Colonic mucosa (tissue), 4 donors: ENCODE measurements at regions not wholly inside any gene's neighbourhood (a gene's known extent, or its start where the extent isn't known, plus 50 kb on each side); places are given as distances from the start of the nearest gene placed in this dataset.

ENCODE experiments used
- DNase-seq: peaks from one replicate; pipeline ENCODE4 v3.0.0-alpha.2; 2020
- H3K27ac ChIP-seq: fragments of 200-600 bp; one replicate; pipeline ENCODE4 v1.8.0; 2021
- H3K27me3 ChIP-seq: fragments of 200-600 bp; one replicate; pipeline ENCODE4 v1.8.0; 2021
- H3K36me3 ChIP-seq: fragments of 200-600 bp; one replicate; pipeline ENCODE4 v1.8.0; 2021
- H3K4me1 ChIP-seq: fragments of 200-600 bp; one replicate; pipeline ENCODE4 v1.8.0; 2021; ENCODE audit warnings: mild to moderate bottlenecking
- H3K4me3 ChIP-seq: fragments of 200-600 bp; one replicate; pipeline ENCODE4 v1.8.0; 2021
- H3K9ac ChIP-seq, 2 donors: one replicate each; pipeline ENCODE4 v1.7.0; 2013; ENCODE audit warnings: control low read depth in 2 of 2, low read depth in 2 of 2, low read length in 2 of 2
- H3K9me3 ChIP-seq: fragments of 200-600 bp; one replicate; pipeline ENCODE4 v1.8.0; 2021
- CTCF ChIP-seq: fragments of 200-600 bp; IDR thresholded peaks from one replicate; pipeline ENCODE4 v1.8.0; 2022; ENCODE audit warnings: antibody characterized with exemption, mild to moderate bottlenecking
- intact Hi-C: fragments of 100-400 bp; cut with DNase I; formaldehyde crosslinking; loops from one replicate; pipeline ENCODE4 v1.14.1; 2022
- donor health status: healthy.
- donor health status: DM: no; HTN: no; CAD: no.
- donor health status: DM: no; HTN: no; CAD: no.

GRCh38 chr1:55352811-55353180, 137.6 kb upstream of the USP24 start:
- Histone ChIP-seq H3K9me3 (no peaks in the 10 kb centered on the region), H3K4me1 (no peaks in the 10 kb centered on the region), H3K9ac (no peak overlapping the region), H3K27ac (no peak overlapping the region), H3K4me3 (no peak overlapping the region), H3K27me3 (no peaks in the 10 kb centered on the region), H3K36me3 (no peaks in the 10 kb centered on the region)
- no peak for TF ChIP-seq CTCF
- DNase-seq = no peak
- intact Hi-C loops = no loop called here

- Histone ChIP-seq H3K27me3 (no peaks in the 10 kb centered on the region), H3K4me1 (no peaks in the 10 kb centered on the region), H3K9me3 (no peaks in the 10 kb centered on the region), H3K9ac (no peak overlapping the region), H3K4me3 (no peak overlapping the region), H3K27ac (no peak overlapping the region), H3K36me3 (no peaks in the 10 kb centered on the region)
- DNase-seq = no peak
- intact Hi-C loops = no loop called here
- no peak for TF ChIP-seq CTCF
These were observed 137.1 kb upstream of the USP24 start for GRCh38 chr1:55352080-55352810.

GRCh38 chr1:55348356-55348755, 133.2 kb upstream of the USP24 start:
- Histone ChIP-seq H3K27me3 (no peaks in the 10 kb centered on the region), H3K4me1 (no peaks in the 10 kb centered on the region), H3K4me3 (no peak overlapping the region), H3K36me3 (no peaks in the 10 kb centered on the region), H3K9me3 (no peaks in the 10 kb centered on the region), H3K27ac (no peak overlapping the region), H3K9ac (no peak overlapping the region)
- no peak for TF ChIP-seq CTCF
- no peak for DNase-seq
- intact Hi-C loops = no loop called here

GRCh38 chr1:55347866-55348265, 132.7 kb upstream of the USP24 start:
- H3K27me3 ChIP-seq = no peaks in the 10 kb centered on the region
- no peak overlapping the region for H3K9ac ChIP-seq
- no peak overlapping the region for H3K4me3 ChIP-seq
- H3K27ac ChIP-seq = no peak overlapping the region
- H3K36me3 ChIP-seq = no peaks in the 10 kb centered on the region
- H3K4me1 ChIP-seq = no peaks in the 10 kb centered on the region
- TF ChIP-seq CTCF = no peak
- H3K9me3 ChIP-seq = no peaks in the 10 kb centered on the region
- DNase-seq = no peak
- intact Hi-C loops = no loop called here

- Histone ChIP-seq H3K4me3 (no peak overlapping the region), H3K36me3 (no peaks in the 10 kb centered on the region), H3K4me1 (no peaks in the 10 kb centered on the region), H3K9me3 (no peaks in the 10 kb centered on the region), H3K27me3 (no peaks in the 10 kb centered on the region), H3K9ac (no peak overlapping the region), H3K27ac (no peak overlapping the region)
- no peak for DNase-seq
- TF ChIP-seq CTCF = no peak
- intact Hi-C loops = no loop called here
These were observed 131.9 kb upstream of the USP24 start for GRCh38 chr1:55347041-55347440.
